GM19025 (cell line): ENCODE measurements at regions not wholly inside any gene's neighbourhood (a gene's known extent, or its start where the extent isn't known, plus 50 kb on each side); places are given as distances from the start of the nearest gene placed in this dataset.

Source experiments
- ATAC-seq: cut with Tn5 transposase; IDR thresholded peaks from one replicate; pipeline ENCODE4 v1.9.1; 2021; ENCODE audit warnings: mild to moderate bottlenecking, low read depth, moderate library complexity; ENCODE audit not compliant: unreplicated experiment

- ATAC-seq, result no peak
Measured at GRCh38 chr3:18743761-18744160, 318.6 kb upstream of the SATB1 start.

- ATAC-seq, result peak; percentile 84
Measured at GRCh38 chr3:18740631-18741583, 315.8 kb upstream of the SATB1 start.

- no peak for ATAC-seq
Measured at GRCh38 chr3:18739099-18739433, 313.9 kb upstream of the SATB1 start.

GRCh38 chr3:18738393-18739098 lies 313.4 kb upstream of the SATB1 start:
- no peak for ATAC-seq

GRCh38 chr3:18735005-18735404 lies 309.9 kb upstream of the SATB1 start:
- ATAC-seq, result no peak

GRCh38 chr3:18734309-18734708 lies 309.2 kb upstream of the SATB1 start:
- ATAC-seq, result no peak

GRCh38 chr3:18732474-18732873 lies 307.3 kb upstream of the SATB1 start:
- ATAC-seq, result no peak

GRCh38 chr3:18730491-18730890 lies 305.4 kb upstream of the SATB1 start:
- no peak for ATAC-seq

GRCh38 chr3:18729671-18730070 lies 304.5 kb upstream of the SATB1 start:
- no peak for ATAC-seq

GRCh38 chr3:18725668-18726407 lies 300.7 kb upstream of the SATB1 start:
- ATAC-seq, result no peak

GRCh38 chr3:18724456-18724855 lies 299.3 kb upstream of the SATB1 start:
- no peak for ATAC-seq

- ATAC-seq, result no peak
Measured at GRCh38 chr3:18723206-18723810, 298.2 kb upstream of the SATB1 start.

- no peak for ATAC-seq
Measured at GRCh38 chr3:18720543-18720942, 295.4 kb upstream of the SATB1 start.

- no peak for ATAC-seq
Measured at GRCh38 chr3:18717598-18717997, 292.5 kb upstream of the SATB1 start.

- no peak for ATAC-seq
Measured at GRCh38 chr3:18716821-18717220, 291.7 kb upstream of the SATB1 start.

- ATAC-seq, result no peak
Measured at GRCh38 chr3:18716101-18716500, 291.0 kb upstream of the SATB1 start.

- no peak for ATAC-seq
Measured at GRCh38 chr3:18715208-18715607, 290.1 kb upstream of the SATB1 start.

- no peak for ATAC-seq
Measured at GRCh38 chr3:18713577-18713951, 288.4 kb upstream of the SATB1 start.

GRCh38 chr3:18712713-18713576 lies 287.8 kb upstream of the SATB1 start:
- ATAC-seq, result no peak

- no peak for ATAC-seq
Measured at GRCh38 chr3:18704326-18704725, 279.2 kb upstream of the SATB1 start.
